ENCODE measurements at regions not wholly inside any gene's neighbourhood (a gene's known extent, or its start where the extent isn't known, plus 50 kb on each side); places are given as distances from the start of the nearest gene placed in this dataset.

GRCh38 chr17:51526507-51526906 is 266.2 kb downstream of the UTP18 start:
- no peaks in the 10 kb centered on the region for H3K79me2 ChIP-seq
- TF ChIP-seq CTCF (IDR thresholded peaks at IDR 0.05) = no peak
- H3K27me3 ChIP-seq (ENCODE audit: control insufficient read depth, insufficient read depth, low read length) = no peaks in the 10 kb centered on the region
- no peak overlapping the region for H3K9ac ChIP-seq
- H3K9me3 ChIP-seq (ENCODE audit: control insufficient read depth, low read length) = no peaks in the 10 kb centered on the region
- H3K4me3 ChIP-seq (ENCODE audit: low read depth, low read length) = no peak overlapping the region
- H3K4me1 ChIP-seq = no peaks in the 10 kb centered on the region
- no peak overlapping the region for H3K27ac ChIP-seq
- H3K36me3 ChIP-seq (ENCODE audit: control insufficient read depth, insufficient read depth, low read length) = no peaks in the 10 kb centered on the region
- H2AFZ ChIP-seq = no peak overlapping the region
- no peak overlapping the region for H3K4me2 ChIP-seq (ENCODE audit: low read length)

GRCh38 chr17:51527225-51527982 is 267.1 kb downstream of the UTP18 start:
- Histone ChIP-seq H3K27ac (no peak overlapping the region), H2AFZ (no peak overlapping the region), H3K4me1 (no peaks in the 10 kb centered on the region), H3K4me3 (ENCODE audit: low read depth, low read length) (no peak overlapping the region), H3K36me3 (ENCODE audit: control insufficient read depth, insufficient read depth, low read length) (no peaks in the 10 kb centered on the region), H3K4me2 (ENCODE audit: low read length) (no peak overlapping the region), H3K9me3 (ENCODE audit: control insufficient read depth, low read length) (no peaks in the 10 kb centered on the region), H3K27me3 (ENCODE audit: control insufficient read depth, insufficient read depth, low read length) (no peaks in the 10 kb centered on the region), H3K79me2 (no peaks in the 10 kb centered on the region), H3K9ac (no peak overlapping the region)
- no peak for TF ChIP-seq CTCF (IDR thresholded peaks at IDR 0.05)

- no peak overlapping the region for H3K9ac ChIP-seq
- H3K79me2 ChIP-seq = no peaks in the 10 kb centered on the region
- H3K4me1 ChIP-seq = peaks cover 3% of the 10 kb centered on the region
- no peaks in the 10 kb centered on the region for H3K27me3 ChIP-seq (ENCODE audit: control insufficient read depth, insufficient read depth, low read length)
- no peak overlapping the region for H2AFZ ChIP-seq
- no peaks in the 10 kb centered on the region for H3K9me3 ChIP-seq (ENCODE audit: control insufficient read depth, low read length)
- H3K4me2 ChIP-seq (ENCODE audit: low read length) = no peak overlapping the region
- H3K4me3 ChIP-seq (ENCODE audit: low read depth, low read length) = no peak overlapping the region
- no peaks in the 10 kb centered on the region for H3K36me3 ChIP-seq (ENCODE audit: control insufficient read depth, insufficient read depth, low read length)
- H3K27ac ChIP-seq = no peak overlapping the region
- no peak for TF ChIP-seq CTCF (IDR thresholded peaks at IDR 0.05)
Observed at GRCh38 chr17:51528111-51528510, 267.8 kb downstream of the UTP18 start.

- Histone ChIP-seq H3K4me1 (peaks cover 16% of the 10 kb centered on the region), H3K27me3 (ENCODE audit: control insufficient read depth, insufficient read depth, low read length) (no peaks in the 10 kb centered on the region), H2AFZ (no peak overlapping the region), H3K4me3 (ENCODE audit: low read depth, low read length) (no peak overlapping the region), H3K4me2 (ENCODE audit: low read length) (no peak overlapping the region), H3K36me3 (ENCODE audit: control insufficient read depth, insufficient read depth, low read length) (no peaks in the 10 kb centered on the region), H3K9me3 (ENCODE audit: control insufficient read depth, low read length) (no peaks in the 10 kb centered on the region), H3K79me2 (no peaks in the 10 kb centered on the region), H3K27ac (peak overlapping the region; percentile 50), H3K9ac (no peak overlapping the region)
- TF ChIP-seq CTCF (IDR thresholded peaks at IDR 0.05) = no peak
Observed at GRCh38 chr17:51533219-51533618, 272.9 kb downstream of the UTP18 start.

GRCh38 chr17:51533821-51534220 is 273.5 kb downstream of the UTP18 start:
- H3K4me3 ChIP-seq (ENCODE audit: low read depth, low read length) = no peak overlapping the region

More at GRCh38 chr17:51533821-51534220, 273.5 kb downstream of the UTP18 start:
- H3K9me3 ChIP-seq (ENCODE audit: control insufficient read depth, low read length) = no peaks in the 10 kb centered on the region
- H3K4me1 ChIP-seq = peaks cover 16% of the 10 kb centered on the region
- peak overlapping the region; percentile 39 for H3K4me2 ChIP-seq (ENCODE audit: low read length)
- H3K36me3 ChIP-seq (ENCODE audit: control insufficient read depth, insufficient read depth, low read length) = no peaks in the 10 kb centered on the region
- TF ChIP-seq CTCF (IDR thresholded peaks at IDR 0.05) = no peak
- H3K9ac ChIP-seq = no peak overlapping the region
- H3K79me2 ChIP-seq = no peaks in the 10 kb centered on the region
- peak overlapping the region; percentile 58 for H2AFZ ChIP-seq
- H3K27me3 ChIP-seq (ENCODE audit: control insufficient read depth, insufficient read depth, low read length) = no peaks in the 10 kb centered on the region
- H3K27ac ChIP-seq = peak overlapping the region; percentile 50

Data from parathyroid adenoma (tissue), 2 donors.